ENCODE measurements at regions not wholly inside any gene's neighbourhood (a gene's known extent, or its start where the extent isn't known, plus 50 kb on each side); places are given as distances from the start of the nearest gene placed in this dataset.
A peak's percentile ranks its signal among the peaks of the same experiment; 100 is the strongest.

- peak; percentile 17; the same call in 1 of the 2 replicates for TF ChIP-seq SIX1 (CRISPR knock-in tag; IDR thresholded peaks at IDR 0.05; ENCODE audit: borderline replicate concordance)
- peak; percentile 74; the same call in 1 of the 2 replicates for TF ChIP-seq ZNF503 (CRISPR knock-in tag; IDR thresholded peaks at IDR 0.05)
- TF ChIP-seq TCF7L2 (IDR thresholded peaks at IDR 0.05; ENCODE audit: low read depth, low read length): peak; percentile 45; the same call in 1 of the 2 replicates
- TF ChIP-seq GABPA (IDR thresholded peaks at IDR 0.05; ENCODE audit: low read depth, low read length): no peak
- peak; percentile 6; the same call in 1 of the 2 replicates for TF ChIP-seq GABPA (CRISPR knock-in tag; IDR thresholded peaks at IDR 0.05; ENCODE audit: low read depth)
- TF ChIP-seq TARDBP (CRISPR knock-in tag; IDR thresholded peaks at IDR 0.05): no peak
- peak; percentile 93 for TF ChIP-seq FOSL1 (CRISPR knock-in tag; IDR thresholded peaks at IDR 0.05; ENCODE audit: borderline replicate concordance)
- TF ChIP-seq ARID3A (IDR thresholded peaks at IDR 0.05; ENCODE audit: low read depth, low read length): peak; percentile 95
- no peak for TF ChIP-seq PLRG1 (conservative IDR thresholded peaks at IDR 0.05)
- TF ChIP-seq EHMT2 (IDR thresholded peaks at IDR 0.05; ENCODE audit: borderline replicate concordance, low read depth, low read length): peak; percentile 43; the same call in 1 of the 2 replicates
- TF ChIP-seq FOXA1 (IDR thresholded peaks at IDR 0.05): no peak
- peak; percentile 49 for TF ChIP-seq FOXA1 (CRISPR knock-in tag; IDR thresholded peaks at IDR 0.05)
- peak; percentile 28; the same call in 1 of the 2 replicates for TF ChIP-seq CEBPG (CRISPR knock-in tag; IDR thresholded peaks at IDR 0.05)
- no peak for TF ChIP-seq BHLHE40 (IDR thresholded peaks at IDR 0.05; ENCODE audit: low read length)
Observed at GRCh38 chr2:226115102-226115831, 684.4 kb downstream of the IRS1 start (continued).
